ENCODE measurements at regions not wholly inside any gene's neighbourhood (a gene's known extent, or its start where the extent isn't known, plus 50 kb on each side); places are given as distances from the start of the nearest gene placed in this dataset.

- no peak for TF ChIP-seq ZBTB44 (CRISPR knock-in tag; IDR thresholded peaks at IDR 0.05)
- no peak for TF ChIP-seq DMAP1 (CRISPR knock-in tag; IDR thresholded peaks at IDR 0.05)
- no peak for TF ChIP-seq ZNF317 (CRISPR knock-in tag; IDR thresholded peaks at IDR 0.05)
- TF ChIP-seq U2AF1 (optimal IDR thresholded peaks at IDR 0.05; ENCODE audit: low read depth, low read length), result no peak
- TF ChIP-seq ZBTB49 (CRISPR knock-in tag; IDR thresholded peaks at IDR 0.05; ENCODE audit: borderline replicate concordance), result no peak
- TF ChIP-seq U2AF2 (IDR thresholded peaks at IDR 0.05; ENCODE audit: low read depth, low read length), result no peak
- TF ChIP-seq TP53 (CRISPR knock-in tag; conservative IDR thresholded peaks at IDR 0.05), result no peak
- no peak for TF ChIP-seq SALL2 (CRISPR knock-in tag; IDR thresholded peaks at IDR 0.05)
- no peak for TF ChIP-seq ARNTL (CRISPR knock-in tag; IDR thresholded peaks at IDR 0.05)
- TF ChIP-seq ZNF343 (CRISPR knock-in tag; IDR thresholded peaks at IDR 0.05), result no peak
- peak; percentile 48 for TF ChIP-seq STAG1 (CRISPR knock-in tag; IDR thresholded peaks at IDR 0.05)
- no peak for TF ChIP-seq RFXAP (CRISPR knock-in tag; IDR thresholded peaks at IDR 0.05; ENCODE audit: borderline replicate concordance)
- no peak for TF ChIP-seq DZIP1 (CRISPR knock-in tag; IDR thresholded peaks at IDR 0.05)
- TF ChIP-seq DDIT3 (CRISPR knock-in tag; IDR thresholded peaks at IDR 0.05), result no peak
- TF ChIP-seq ZNF180 (CRISPR knock-in tag; IDR thresholded peaks at IDR 0.05; ENCODE audit: borderline replicate concordance, low read depth), result no peak
- no peak for TF ChIP-seq TAF15 (IDR thresholded peaks at IDR 0.05; ENCODE audit: low read depth, low read length, poor library complexity, severe bottlenecking)
- TF ChIP-seq CTCF (CRISPR knock-in tag; IDR thresholded peaks at IDR 0.05), result peak; percentile 67
- peak; percentile 90 for TF ChIP-seq ZNF512 (CRISPR knock-in tag; IDR thresholded peaks at IDR 0.05)
- TF ChIP-seq ZNF550 (CRISPR knock-in tag; IDR thresholded peaks at IDR 0.05; ENCODE audit: borderline replicate concordance), result no peak
- TF ChIP-seq SMC3 (IDR thresholded peaks at IDR 0.05; ENCODE audit: low read length), result peak; percentile 47; the same call in 1 of the 2 replicates
Observed at GRCh38 chr10:15433850-15434537, 62.9 kb upstream of the FAM171A1 start (continued).
